T1000 (cell line): ENCODE measurements at regions not wholly inside any gene's neighbourhood (a gene's known extent, or its start where the extent isn't known, plus 50 kb on each side); places are given as distances from the start of the nearest gene placed in this dataset.
"Not testable (repeated sequence)": the region's sequence is repeated elsewhere in the genome, so short reads cannot be mapped to it uniquely, and the experiment has no call there.

Source experiments
- DNase-seq: peaks from one replicate; lab custom pipeline; 2025; ENCODE audit warnings: mixed read lengths; lab: John Stamatoyannopoulos, UW

GRCh38 chr6:2611092-2611491, 139.6 kb downstream of the MYLK4 start:
- DNase-seq: no peak

- DNase-seq: no peak
These were observed 142.2 kb downstream of the MYLK4 start for GRCh38 chr6:2608503-2608902.

- DNase-seq: no peak
These were observed 150.4 kb downstream of the MYLK4 start for GRCh38 chr6:2600363-2600762.

- DNase-seq: no peak
These were observed 150.9 kb downstream of the MYLK4 start for GRCh38 chr6:2599817-2600216.

GRCh38 chr6:2598867-2599266, 151.9 kb downstream of the MYLK4 start:
- no peak for DNase-seq

- no peak for DNase-seq
These were observed 152.7 kb downstream of the MYLK4 start for GRCh38 chr6:2597991-2598390.

GRCh38 chr6:2597457-2597856, 153.3 kb downstream of the MYLK4 start:
- not testable (repeated sequence) for DNase-seq

- DNase-seq: no peak
These were observed 154.5 kb downstream of the MYLK4 start for GRCh38 chr6:2596222-2596621.

GRCh38 chr6:2594868-2595267, 155.9 kb downstream of the MYLK4 start:
- no peak for DNase-seq

- DNase-seq: no peak
These were observed 157.6 kb downstream of the MYLK4 start for GRCh38 chr6:2593167-2593566.

- no peak for DNase-seq
These were observed 161.5 kb downstream of the MYLK4 start for GRCh38 chr6:2589171-2589661.

GRCh38 chr6:2583459-2583858, 167.3 kb downstream of the MYLK4 start:
- DNase-seq: no peak

GRCh38 chr6:2582268-2582667, 168.5 kb downstream of the MYLK4 start:
- no peak for DNase-seq

- no peak for DNase-seq
These were observed 169.1 kb downstream of the MYLK4 start for GRCh38 chr6:2581611-2582010.

GRCh38 chr6:2581011-2581410, 169.7 kb downstream of the MYLK4 start:
- DNase-seq: no peak

GRCh38 chr6:2579804-2580570, 170.7 kb downstream of the MYLK4 start:
- no peak for DNase-seq

GRCh38 chr6:2579241-2579761, 171.4 kb downstream of the MYLK4 start:
- DNase-seq: no peak

GRCh38 chr6:2578767-2579166, 172.0 kb downstream of the MYLK4 start:
- DNase-seq: no peak

- no peak for DNase-seq
These were observed 174.2 kb downstream of the MYLK4 start for GRCh38 chr6:2576499-2576898.

GRCh38 chr6:2575236-2575635, 175.5 kb downstream of the MYLK4 start:
- no peak for DNase-seq

GRCh38 chr6:2569420-2569819, 181.3 kb downstream of the MYLK4 start:
- DNase-seq: not testable (repeated sequence)

- no peak for DNase-seq
These were observed 184.7 kb downstream of the MYLK4 start for GRCh38 chr6:2566048-2566447.

- no peak for DNase-seq
These were observed 185.2 kb downstream of the MYLK4 start for GRCh38 chr6:2565499-2565898.

- DNase-seq: no peak
These were observed 187.1 kb downstream of the MYLK4 start for GRCh38 chr6:2563635-2564034.
